ENCODE measurements at regions not wholly inside any gene's neighbourhood (a gene's known extent, or its start where the extent isn't known, plus 50 kb on each side); places are given as distances from the start of the nearest gene placed in this dataset.
"Not testable (repeated sequence)": the region's sequence is repeated elsewhere in the genome, so short reads cannot be mapped to it uniquely, and the experiment has no call there.

GRCh38 chr3:74850381-74850780 is 235.9 kb upstream of the CNTN3 start:
- Mint-ChIP-seq H3K27me3 (no peaks in the 10 kb centered on the region), H3K9me3 (peaks cover 5 to 7% of the 10 kb centered on the region in 2 donors), H3K27ac (peak overlapping the region in 1 of 2 donors; percentile 50), H3K4me1 (no peaks in the 10 kb centered on the region), H3K4me3 (no peak overlapping the region)
- ATAC-seq (no peak), DNase-seq (no peak)

GRCh38 chr3:74847093-74847492 is 232.6 kb upstream of the CNTN3 start:
- H3K27ac Mint-ChIP-seq = no peak overlapping the region
- DNase-seq = no peak
- no peak for ATAC-seq
- no peaks in the 10 kb centered on the region for H3K27me3 Mint-ChIP-seq
- peaks cover 0 to 7% of the 10 kb centered on the region in 2 donors for H3K9me3 Mint-ChIP-seq
- no peaks in the 10 kb centered on the region for H3K4me1 Mint-ChIP-seq
- no peak overlapping the region for H3K4me3 Mint-ChIP-seq

GRCh38 chr3:74845081-74845480 is 230.6 kb upstream of the CNTN3 start:
- no peak overlapping the region for H3K4me3 Mint-ChIP-seq
- H3K27ac Mint-ChIP-seq = no peak overlapping the region
- DNase-seq = no peak
- H3K4me1 Mint-ChIP-seq = no peaks in the 10 kb centered on the region
- ATAC-seq = no peak
- H3K9me3 Mint-ChIP-seq = peaks cover 0 to under 1% of the 10 kb centered on the region in 2 donors
- no peaks in the 10 kb centered on the region for H3K27me3 Mint-ChIP-seq

GRCh38 chr3:74844428-74844827 is 230.0 kb upstream of the CNTN3 start:
- Mint-ChIP-seq H3K9me3 (no peaks in the 10 kb centered on the region), H3K4me3 (no peak overlapping the region), H3K27me3 (no peaks in the 10 kb centered on the region), H3K4me1 (no peaks in the 10 kb centered on the region), H3K27ac (no peak overlapping the region)
- ATAC-seq (no peak), DNase-seq (no peak)

- DNase-seq (no peak), ATAC-seq (no peak)
- H3K27ac Mint-ChIP-seq = no peak overlapping the region
- H3K4me1 Mint-ChIP-seq = no peaks in the 10 kb centered on the region
- no peak overlapping the region for H3K4me3 Mint-ChIP-seq
- H3K27me3 Mint-ChIP-seq = no peaks in the 10 kb centered on the region
- H3K9me3 Mint-ChIP-seq = no peaks in the 10 kb centered on the region
Observed at GRCh38 chr3:74842649-74843048, 228.2 kb upstream of the CNTN3 start.

GRCh38 chr3:74842141-74842540 is 227.7 kb upstream of the CNTN3 start:
- Mint-ChIP-seq H3K4me1 (no peaks in the 10 kb centered on the region), H3K27me3 (no peaks in the 10 kb centered on the region), H3K27ac (no peak overlapping the region), H3K9me3 (no peaks in the 10 kb centered on the region), H3K4me3 (no peak overlapping the region)
- no peak for ATAC-seq
- no peak for DNase-seq

- no peaks in the 10 kb centered on the region for H3K4me1 Mint-ChIP-seq
- DNase-seq = no peak
- H3K27ac Mint-ChIP-seq = no peak overlapping the region
- ATAC-seq = no peak
- no peaks in the 10 kb centered on the region for H3K27me3 Mint-ChIP-seq
- no peaks in the 10 kb centered on the region for H3K9me3 Mint-ChIP-seq
- no peak overlapping the region for H3K4me3 Mint-ChIP-seq
Observed at GRCh38 chr3:74839566-74839965, 225.1 kb upstream of the CNTN3 start.

GRCh38 chr3:74832925-74833324 is 218.5 kb upstream of the CNTN3 start:
- Mint-ChIP-seq H3K27me3 (no peaks in the 10 kb centered on the region), H3K4me1 (no peaks in the 10 kb centered on the region), H3K4me3 (no peak overlapping the region), H3K9me3 (no peaks in the 10 kb centered on the region), H3K27ac (no peak overlapping the region)
- ATAC-seq (no peak), DNase-seq (no peak)

GRCh38 chr3:74830845-74831244 is 216.4 kb upstream of the CNTN3 start:
- H3K4me1 Mint-ChIP-seq, H3K9me3 Mint-ChIP-seq, H3K4me3 Mint-ChIP-seq, H3K27ac Mint-ChIP-seq, ATAC-seq, DNase-seq, H3K27me3 Mint-ChIP-seq: not testable (repeated sequence)

GRCh38 chr3:74825404-74825803 is 210.9 kb upstream of the CNTN3 start:
- not testable (repeated sequence) for H3K27me3 Mint-ChIP-seq, ATAC-seq, H3K4me1 Mint-ChIP-seq, H3K27ac Mint-ChIP-seq, DNase-seq, H3K4me3 Mint-ChIP-seq
- H3K9me3 Mint-ChIP-seq = peaks cover 24 to 25% of the 10 kb centered on the region in 2 donors

- H3K4me1 Mint-ChIP-seq = no peaks in the 10 kb centered on the region
Observed at GRCh38 chr3:74824366-74824765, 209.9 kb upstream of the CNTN3 start.

GRCh38 chr3:74814181-74814580 is 199.7 kb upstream of the CNTN3 start:
- ATAC-seq = no peak
- no peak overlapping the region for H3K27ac Mint-ChIP-seq

More at GRCh38 chr3:74824366-74824765, 209.9 kb upstream of the CNTN3 start:
- no peak overlapping the region for H3K27ac Mint-ChIP-seq
- DNase-seq = no peak
- H3K4me3 Mint-ChIP-seq = no peak overlapping the region
- no peak for ATAC-seq
- H3K9me3 Mint-ChIP-seq = peaks cover 30 to 35% of the 10 kb centered on the region in 2 donors
- H3K27me3 Mint-ChIP-seq = no peaks in the 10 kb centered on the region

GRCh38 chr3:74812756-74813155 is 198.3 kb upstream of the CNTN3 start:
- Mint-ChIP-seq H3K27me3 (no peaks in the 10 kb centered on the region), H3K9me3 (peaks cover 30 to 35% of the 10 kb centered on the region in 2 donors), H3K4me1 (no peaks in the 10 kb centered on the region), H3K4me3 (no peak overlapping the region), H3K27ac (no peak overlapping the region)
- ATAC-seq (no peak), DNase-seq (no peak)

More at GRCh38 chr3:74814181-74814580, 199.7 kb upstream of the CNTN3 start:
- H3K4me3 Mint-ChIP-seq = no peak overlapping the region
- H3K4me1 Mint-ChIP-seq = no peaks in the 10 kb centered on the region
- H3K9me3 Mint-ChIP-seq = peaks cover 22 to 30% of the 10 kb centered on the region in 2 donors
- DNase-seq = no peak
- no peaks in the 10 kb centered on the region for H3K27me3 Mint-ChIP-seq

GRCh38 chr3:74808506-74809275 is 194.2 kb upstream of the CNTN3 start:
- Mint-ChIP-seq H3K4me3 (no peak overlapping the region), H3K4me1 (no peaks in the 10 kb centered on the region), H3K27ac (no peak overlapping the region), H3K9me3 (peaks cover 22 to 24% of the 10 kb centered on the region in 2 donors), H3K27me3 (no peaks in the 10 kb centered on the region)
- DNase-seq (no peak), ATAC-seq (no peak)

GRCh38 chr3:74801924-74802323 is 187.5 kb upstream of the CNTN3 start:
- Mint-ChIP-seq H3K27ac (no peak overlapping the region), H3K4me3 (no peak overlapping the region), H3K4me1 (no peaks in the 10 kb centered on the region), H3K27me3 (no peaks in the 10 kb centered on the region), H3K9me3 (peaks cover 4 to 16% of the 10 kb centered on the region in 2 donors)
- no peak for DNase-seq
- no peak for ATAC-seq

- Mint-ChIP-seq H3K4me1 (no peaks in the 10 kb centered on the region), H3K9me3 (peaks cover 4 to 6% of the 10 kb centered on the region in 2 donors), H3K27me3 (no peaks in the 10 kb centered on the region), H3K27ac (peak overlapping the region in 1 of 2 donors; percentile 61), H3K4me3 (no peak overlapping the region)
- ATAC-seq (peak; percentile 31), DNase-seq (no peak)
Observed at GRCh38 chr3:74789111-74789510, 174.7 kb upstream of the CNTN3 start.

- peaks cover 4 to 15% of the 10 kb centered on the region in 2 donors for H3K9me3 Mint-ChIP-seq
- no peak for DNase-seq
- H3K27me3 Mint-ChIP-seq = no peaks in the 10 kb centered on the region
- H3K4me1 Mint-ChIP-seq = no peaks in the 10 kb centered on the region
- H3K27ac Mint-ChIP-seq = no peak overlapping the region
- ATAC-seq = no peak
- no peak overlapping the region for H3K4me3 Mint-ChIP-seq
Observed at GRCh38 chr3:74787011-74787410, 172.6 kb upstream of the CNTN3 start.
